Mesodermal cell (in vitro differentiated cells): ENCODE measurements at regions not wholly inside any gene's neighbourhood (a gene's known extent, or its start where the extent isn't known, plus 50 kb on each side); places are given as distances from the start of the nearest gene placed in this dataset.

Experiments used
- H3K27ac ChIP-seq: 2 replicates; pipeline ENCODE4 v1.7.0; 2013; ENCODE audit warnings: mild to moderate bottlenecking, low read depth, low read length, moderate library complexity; ENCODE audit not compliant: severe bottlenecking
- H3K36me3 ChIP-seq: 2 replicates; pipeline ENCODE4 v1.7.1; 2013; ENCODE audit warnings: mild to moderate bottlenecking, low read length, moderate library complexity; ENCODE audit not compliant: control insufficient read depth, insufficient read depth
- H3K4me1 ChIP-seq: one replicate; pipeline ENCODE4 v1.7.1; 2013; ENCODE audit warnings: mild to moderate bottlenecking, low read length; ENCODE audit not compliant: insufficient read depth, control insufficient read depth, poor library complexity, severe bottlenecking
- H3K4me3 ChIP-seq: 2 replicates; pipeline ENCODE4 v1.7.0; 2013; ENCODE audit warnings: low read length, control low read depth, mild to moderate bottlenecking; ENCODE audit not compliant: insufficient read depth, poor library complexity, severe bottlenecking; ENCODE audit errors: extremely low read depth
- H3K9me3 ChIP-seq: 2 replicates; pipeline ENCODE4 v1.7.1; 2013; ENCODE audit warnings: mild to moderate bottlenecking, low read length, moderate library complexity; ENCODE audit not compliant: control insufficient read depth
- WGBS, 2 experiments: methylation state at CpG; one replicate each; pipeline ENCODE4 v1.1.5; 2013; ENCODE audit warnings: missing lambda C conversion rate in 2 of 2; ENCODE audit not compliant: insufficient coverage in 2 of 2; 5-methylcytosine and 5-hydroxymethylcytosine counted together

DNA sequence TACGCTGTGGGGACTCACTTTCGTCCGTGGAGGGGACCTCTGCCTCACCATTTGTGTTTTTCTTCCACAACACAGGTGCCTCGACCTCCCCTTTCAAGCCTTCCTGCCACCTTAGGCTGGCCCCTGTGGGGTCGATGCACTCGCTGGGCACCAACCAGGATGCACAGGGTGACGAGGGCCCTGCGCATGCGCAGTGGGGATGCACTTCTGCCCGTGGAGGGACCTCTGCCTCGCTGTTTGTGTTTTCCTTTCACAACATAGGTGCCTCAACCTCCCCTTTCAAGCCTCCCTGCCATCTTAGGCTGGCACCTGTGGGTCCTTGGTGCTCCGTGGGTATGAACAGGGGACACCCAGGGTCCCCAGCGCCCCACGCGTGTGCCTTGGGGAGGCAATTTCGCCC, 356.8 kb downstream of the ALG10 start:
- WGBS, 2 experiments = 65 to 71% methylated on average over 15 to 16 of the region's 16 CpGs
- H3K4me3 ChIP-seq = no peak overlapping the region
- no peaks in the 10 kb centered on the region for H3K4me1 ChIP-seq

GRCh38 chr12:34384693-34385092, 362.4 kb downstream of the ALG10 start:
- H3K27ac ChIP-seq = no peak overlapping the region
- 78 to 84% methylated on average over 12 to 13 of the region's 13 CpGs for WGBS, 2 experiments
- H3K4me3 ChIP-seq = no peak overlapping the region
- no peaks in the 10 kb centered on the region for H3K36me3 ChIP-seq
- H3K4me1 ChIP-seq = no peaks in the 10 kb centered on the region
- H3K9me3 ChIP-seq = peaks cover 49% of the 10 kb centered on the region

More for the DNA sequence above, 356.8 kb downstream of the ALG10 start:
- Histone ChIP-seq H3K27ac (no peak overlapping the region), H3K36me3 (no peaks in the 10 kb centered on the region), H3K9me3 (peaks cover 67% of the 10 kb centered on the region)

DNA sequence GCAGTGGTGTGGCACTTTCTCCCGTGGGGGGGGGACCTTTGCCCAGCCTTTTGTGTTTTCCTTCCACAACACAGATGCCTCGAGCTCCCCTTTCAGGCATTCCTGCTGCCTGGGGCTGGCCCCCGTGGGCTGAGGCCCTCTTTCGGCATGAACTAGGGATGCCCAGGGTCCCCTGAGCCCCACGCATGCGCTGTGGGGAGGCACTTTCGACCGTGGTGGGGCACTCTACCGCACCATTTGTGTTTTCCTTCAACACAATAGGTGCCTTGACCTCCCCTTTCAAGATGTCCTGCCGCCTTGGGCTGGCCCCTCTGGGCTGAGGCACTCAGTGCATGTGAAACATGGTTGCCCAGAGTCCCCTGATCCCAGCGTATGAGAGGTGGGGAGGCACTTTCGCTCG, 363.7 kb downstream of the ALG10 start:
- Histone ChIP-seq H3K27ac (no peak overlapping the region), H3K4me1 (no peaks in the 10 kb centered on the region), H3K36me3 (no peaks in the 10 kb centered on the region), H3K4me3 (no peak overlapping the region), H3K9me3 (peaks cover 47% of the 10 kb centered on the region)
- 59 to 70% methylated on average over 11 to 13 of the region's 13 CpGs for WGBS, 2 experiments

DNA sequence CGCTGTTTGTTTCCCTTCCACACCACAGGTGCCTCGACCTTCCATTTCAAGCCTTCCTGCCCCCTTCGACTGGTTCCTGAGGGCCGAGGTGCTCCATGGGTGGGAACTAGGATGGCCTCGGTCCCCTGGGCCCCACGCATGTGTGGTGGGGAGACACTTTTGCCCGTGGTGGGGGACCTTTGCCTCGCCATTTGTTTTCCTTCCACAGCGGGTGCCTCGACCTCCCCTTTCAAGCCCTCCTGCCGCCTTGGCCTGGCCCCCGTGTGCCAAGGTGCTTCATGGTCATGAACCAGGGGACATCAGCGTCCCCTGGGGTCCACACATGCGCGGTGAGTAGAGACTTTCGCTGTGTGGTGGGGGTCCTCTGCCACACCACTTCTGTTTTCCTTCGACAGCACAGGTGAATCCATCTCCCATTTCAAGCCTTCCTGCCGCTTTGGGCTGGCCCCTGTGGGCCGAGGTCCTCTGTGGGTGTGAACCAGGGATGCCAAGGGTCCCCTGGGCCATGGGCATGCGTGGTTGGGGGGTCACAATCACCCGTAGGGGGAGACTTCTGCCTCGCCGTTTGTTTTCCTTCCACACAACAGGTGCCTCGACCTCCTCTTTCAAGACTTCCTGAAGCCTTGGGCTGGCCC, 364.4 kb downstream of the ALG10 start:
- H3K9me3 ChIP-seq = peaks cover 53% of the 10 kb centered on the region
- WGBS, 2 experiments = 65 to 73% methylated on average over 17 to 21 of the region's 24 CpGs
- no peak overlapping the region for H3K4me3 ChIP-seq

DNA sequence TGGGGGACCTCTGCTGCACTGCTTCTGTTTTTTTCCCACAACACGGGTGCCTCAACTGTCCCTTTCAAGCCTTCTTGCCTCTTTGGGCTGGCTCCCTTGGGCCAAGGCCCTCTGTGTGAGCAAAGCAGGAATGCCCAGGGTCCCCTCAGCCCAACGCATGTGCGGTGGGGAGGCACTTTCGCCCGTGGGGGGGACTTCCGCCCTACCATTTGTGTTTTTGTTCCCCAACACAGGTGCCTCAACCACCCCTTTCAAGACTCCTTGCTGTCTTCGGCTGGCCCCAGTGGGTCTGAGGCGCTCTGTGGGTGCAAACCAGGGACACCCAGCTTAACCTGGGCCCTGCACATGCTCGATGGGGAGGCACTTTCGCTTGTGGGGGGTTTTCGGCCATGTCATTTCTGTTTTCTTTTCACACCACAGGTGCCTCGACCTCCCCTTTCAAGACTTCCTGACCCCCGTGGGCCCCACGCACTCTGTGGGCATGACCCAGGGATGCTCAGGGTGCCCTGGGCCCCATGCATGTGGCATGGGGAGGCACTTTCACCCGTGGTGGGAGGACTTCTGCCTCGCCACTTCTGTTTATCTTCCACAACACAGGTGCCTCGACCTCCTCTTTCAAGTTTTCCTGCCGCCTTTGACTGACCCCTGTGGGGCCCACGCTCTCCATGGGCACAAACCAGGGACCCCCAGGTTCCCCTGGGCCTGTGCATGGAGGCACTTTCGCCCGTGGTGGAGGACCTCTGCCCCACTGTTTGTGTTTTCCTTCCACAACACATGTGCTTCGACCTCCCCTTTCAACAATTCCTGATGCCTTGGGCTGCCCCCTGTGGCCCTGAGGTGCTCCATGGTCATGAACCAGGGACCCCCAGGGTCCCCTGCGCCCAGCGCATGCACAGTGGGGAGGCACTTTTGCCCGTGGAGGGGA, 365.7 kb downstream of the ALG10 start:
- Histone ChIP-seq H3K36me3 (no peaks in the 10 kb centered on the region), H3K4me1 (no peaks in the 10 kb centered on the region), H3K4me3 (no peak overlapping the region), H3K27ac (no peak overlapping the region), H3K9me3 (peaks cover 53% of the 10 kb centered on the region)
- 66 to 75% methylated on average over 20 to 25 of the region's 25 CpGs for WGBS, 2 experiments

More for the DNA sequence above, 364.4 kb downstream of the ALG10 start:
- Histone ChIP-seq H3K27ac (no peak overlapping the region), H3K36me3 (no peaks in the 10 kb centered on the region), H3K4me1 (no peaks in the 10 kb centered on the region)

GRCh38 chr12:34388636-34389377, 366.5 kb downstream of the ALG10 start:
- Histone ChIP-seq H3K36me3 (no peaks in the 10 kb centered on the region), H3K9me3 (peaks cover 52% of the 10 kb centered on the region), H3K4me1 (no peaks in the 10 kb centered on the region), H3K4me3 (no peak overlapping the region), H3K27ac (no peak overlapping the region)
- WGBS, 2 experiments = 47 to 58% methylated on average over 11 to 14 of the region's 14 CpGs

GRCh38 chr12:34389378-34390170, 367.3 kb downstream of the ALG10 start:
- 65 to 68% methylated on average over 23 to 26 of the region's 26 CpGs for WGBS, 2 experiments
- peaks cover 49% of the 10 kb centered on the region for H3K9me3 ChIP-seq
- no peaks in the 10 kb centered on the region for H3K4me1 ChIP-seq

GRCh38 chr12:34390171-34390841, 368.0 kb downstream of the ALG10 start:
- Histone ChIP-seq H3K36me3 (no peaks in the 10 kb centered on the region), H3K9me3 (peaks cover 44% of the 10 kb centered on the region), H3K4me3 (no peak overlapping the region), H3K27ac (no peak overlapping the region), H3K4me1 (no peaks in the 10 kb centered on the region)
- 70 to 72% methylated on average over 17 of the region's 17 CpGs for WGBS, 2 experiments

More at GRCh38 chr12:34389378-34390170, 367.3 kb downstream of the ALG10 start:
- H3K36me3 ChIP-seq = no peaks in the 10 kb centered on the region
- H3K4me3 ChIP-seq = no peak overlapping the region
- no peak overlapping the region for H3K27ac ChIP-seq

- 75 to 78% methylated on average over 21 to 24 of the region's 24 CpGs for WGBS, 2 experiments
- Histone ChIP-seq H3K36me3 (no peaks in the 10 kb centered on the region), H3K27ac (no peak overlapping the region), H3K4me1 (no peaks in the 10 kb centered on the region), H3K4me3 (no peak overlapping the region), H3K9me3 (peaks cover 46% of the 10 kb centered on the region)
Observed at GRCh38 chr12:34390846-34391700, 368.8 kb downstream of the ALG10 start.
